SH-SY5Y (cell line): ENCODE measurements at regions not wholly inside any gene's neighbourhood (a gene's known extent, or its start where the extent isn't known, plus 50 kb on each side); places are given as distances from the start of the nearest gene placed in this dataset.

ENCODE experiments used
- GATA2 ChIP-seq: IDR thresholded peaks from 2 replicates; pipeline ENCODE4 v1.6.1; 2011; ENCODE audit warnings: mild to moderate bottlenecking, low read depth, low read length
- GATA3 ChIP-seq: IDR thresholded peaks from 2 replicates; pipeline ENCODE4 v1.6.1; 2011; ENCODE audit warnings: low read depth, mild to moderate bottlenecking, low read length, moderate library complexity

DNA sequence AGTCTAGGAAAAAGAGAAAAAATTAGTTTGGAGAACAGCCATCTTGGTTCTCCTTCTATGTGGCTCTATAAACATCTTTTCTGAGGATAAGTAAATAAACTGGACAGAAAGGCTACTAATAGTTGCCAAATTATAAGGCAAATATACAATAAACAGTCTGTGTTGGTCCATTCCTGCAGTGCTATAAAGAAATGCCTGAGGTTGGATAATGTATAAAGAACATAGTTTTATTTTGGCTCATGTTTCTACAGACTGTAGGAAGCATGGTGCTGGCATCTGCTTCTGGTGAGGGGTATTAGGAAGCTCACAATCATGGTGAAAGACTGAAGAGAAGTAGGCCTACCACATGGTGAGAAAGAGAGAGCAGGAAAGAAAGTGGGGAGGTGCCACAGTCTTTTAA is 209.7 kb downstream of the MACC1 start:
- TF ChIP-seq GATA2 (no peak), GATA3 (no peak)
